OCI-LY7 (cell line): ENCODE measurements at regions not wholly inside any gene's neighbourhood (a gene's known extent, or its start where the extent isn't known, plus 50 kb on each side); places are given as distances from the start of the nearest gene placed in this dataset.

Source experiments
- BruUV-seq: library from RNA; stranded (reverse); fragments of 400-500 nt; replicated peaks from 2 replicates; lab custom pipeline; 2021; lab: Mats Ljungman, UMichigan
- CTCF ChIA-PET: fragments of 300-600 bp; sonication (Branson Sonifier 250); formaldehyde crosslinking; loops from one replicate; lab custom pipeline; 2022; ENCODE audit warnings: antibody characterized with exemption; ENCODE audit not compliant: unreplicated experiment; lab: Charles Lee
- POLR2A ChIA-PET: fragments of 300-600 bp; sonication (Branson Sonifier 250); formaldehyde crosslinking; loops from one replicate; lab custom pipeline; 2022; ENCODE audit warnings: antibody characterized with exemption; lab: Charles Lee
- DNase-seq: peaks from one replicate; pipeline ENCODE4 v3.0.0-alpha.2; 2015; ENCODE audit warnings: low spot score
- H2AFZ ChIP-seq: fragments of 200-600 bp; sonication (generic), shearing (Covaris generic); 2 replicates; pipeline ENCODE4 v1.6.1; 2014; ENCODE audit warnings: mild to moderate bottlenecking, antibody characterized with exemption, low read length, moderate library complexity
- H3K27ac ChIP-seq: fragments of 200-600 bp; sonication (generic); 2 replicates; pipeline ENCODE4 v1.5.1; 2014; ENCODE audit warnings: mixed run types, low read depth, mild to moderate bottlenecking, moderate library complexity, low read length, inconsistent platforms; ENCODE audit not compliant: poor library complexity, severe bottlenecking
- H3K36me3 ChIP-seq: fragments of 200-600 bp; sonication (generic); 2 replicates; pipeline ENCODE4 v1.6.1; 2014; ENCODE audit warnings: mild to moderate bottlenecking, antibody characterized with exemption, low read length, moderate library complexity, mixed read lengths; ENCODE audit not compliant: insufficient read depth
- H3K4me1 ChIP-seq: fragments of 200-600 bp; sonication (generic); 2 replicates; pipeline ENCODE4 v1.5.1; 2014; ENCODE audit warnings: mild to moderate bottlenecking, low read length; ENCODE audit not compliant: insufficient read depth, poor library complexity, severe bottlenecking
- H3K4me2 ChIP-seq: fragments of 200-600 bp; sonication (generic); 2 replicates; pipeline ENCODE4 v1.6.1; 2014; ENCODE audit warnings: mild to moderate bottlenecking, low read length
- H3K4me3 ChIP-seq: fragments of 200-600 bp; sonication (generic); 2 replicates; pipeline ENCODE4 v1.5.1; 2014; ENCODE audit warnings: mild to moderate bottlenecking, low read depth, low read length; ENCODE audit not compliant: poor library complexity, severe bottlenecking
- H3K79me2 ChIP-seq: fragments of 200-600 bp; sonication (generic); 2 replicates; pipeline ENCODE4 v1.6.1; 2016; ENCODE audit warnings: low read depth, mild to moderate bottlenecking, low read length, moderate library complexity, mixed read lengths; ENCODE audit not compliant: insufficient read depth
- H3K9me2 ChIP-seq: fragments of 200-600 bp; sonication (generic); 2 replicates; pipeline ENCODE4 v1.6.1; 2016; ENCODE audit warnings: mild to moderate bottlenecking, low read length, mixed read lengths; ENCODE audit not compliant: insufficient read depth
- H3K9me3 ChIP-seq: fragments of 200-600 bp; sonication (generic); 2 replicates; pipeline ENCODE4 v1.6.1; 2014; ENCODE audit warnings: mild to moderate bottlenecking, mixed run types, low read length, mixed read lengths
- H4K20me1 ChIP-seq: fragments of 200-600 bp; sonication (generic); 2 replicates; pipeline ENCODE4 v1.6.1; 2014; ENCODE audit warnings: mild to moderate bottlenecking, antibody characterized with exemption, low read length, moderate library complexity, mixed read lengths; ENCODE audit not compliant: insufficient read depth
- EZH2phosphoT487 ChIP-seq: fragments of 200-600 bp; sonication (generic); IDR thresholded peaks from 2 replicates; pipeline ENCODE4 v1.6.1; 2018; ENCODE audit warnings: low read depth, borderline replicate concordance, mild to moderate bottlenecking, mixed run types, antibody characterized with exemption, low read length, moderate library complexity, mixed read lengths
- intact Hi-C: fragments of 100-400 bp; cut with micrococcal nuclease; formaldehyde crosslinking; loops from one replicate; pipeline ENCODE4 v1.10.0; 2022; ENCODE audit not compliant: unreplicated experiment
- TF ChIP-seq, protein P1 (sequence below): fragments of 200-600 bp; sonication (generic); conservative IDR thresholded peaks from 2 replicates; pipeline ENCODE4 v1.5.1; 2014; ENCODE audit warnings: mild to moderate bottlenecking, antibody characterized with exemption, low read length, moderate library complexity, mixed read lengths

DNA sequence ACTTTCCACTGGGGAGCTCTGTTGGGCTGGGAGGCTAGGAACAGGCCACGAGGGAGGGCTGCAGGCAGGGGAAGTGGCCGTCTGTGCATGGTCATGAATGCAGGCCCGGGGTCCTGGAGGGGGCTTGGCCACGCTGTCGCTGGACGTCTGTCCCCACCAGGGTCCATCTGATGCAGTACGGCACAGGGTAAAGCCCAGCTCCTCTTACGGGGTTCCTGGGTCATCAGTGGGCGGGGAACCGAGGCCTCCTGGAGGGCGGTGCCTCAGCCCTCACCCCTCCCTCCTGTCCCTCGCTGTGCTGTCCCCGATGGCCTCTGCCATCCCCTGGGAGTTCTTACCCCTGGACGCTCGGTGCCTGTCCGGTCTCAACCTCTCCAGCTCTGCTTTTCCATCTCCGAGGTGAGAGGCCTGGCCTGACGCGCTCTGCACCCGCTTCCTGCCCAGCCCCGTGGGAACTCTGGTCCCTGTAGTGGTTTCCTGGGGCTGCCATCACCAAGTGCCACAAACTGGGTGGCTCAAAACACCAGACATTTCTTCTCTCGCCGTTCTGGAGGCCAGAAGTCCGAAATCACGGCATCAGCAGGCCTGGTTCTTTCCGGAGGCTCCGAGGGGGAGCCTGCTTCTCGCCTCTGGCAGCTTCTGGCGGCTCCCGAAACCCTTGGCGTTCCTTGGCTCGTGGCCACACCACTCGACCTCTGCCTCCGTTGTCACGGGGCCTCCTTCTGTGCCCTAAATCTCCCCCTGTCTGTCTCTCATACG lies 182.8 kb downstream of the SEC14L1 start:
- Histone ChIP-seq H3K9me3 (no peaks in the 10 kb centered on the region), H3K4me1 (peaks cover 98% of the 10 kb centered on the region), H3K4me2 (peak overlapping the region; percentile 93), H3K79me2 (peaks cover 22% of the 10 kb centered on the region; the same call in 1 of the 2 replicates), H3K36me3 (no peaks in the 10 kb centered on the region), H2AFZ (peak overlapping the region; percentile 32; the same call in 1 of the 2 replicates), H3K27ac (peak overlapping the region; percentile 85), H4K20me1 (no peaks in the 10 kb centered on the region), H3K4me3 (peak overlapping the region; percentile 68), H3K9me2 (no peaks in the 10 kb centered on the region)
- POLR2A ChIA-PET: interaction anchor here (0.6 to 1.9 kb wide), 10 partner anchors 9 to 482 kb away, joined by 3 to 13 read pairs (median 3); no protein-coding TSS in a partner anchor
- CTCF ChIA-PET: interaction anchor here (1.0 to 1.4 kb wide), 3 partner anchors 15 to 106 kb away, joined by 3 to 8 read pairs (median 4); no protein-coding TSS in a partner anchor
- no peak for TF ChIP-seq EZH2phosphoT487
- TF ChIP-seq, protein P1, sequence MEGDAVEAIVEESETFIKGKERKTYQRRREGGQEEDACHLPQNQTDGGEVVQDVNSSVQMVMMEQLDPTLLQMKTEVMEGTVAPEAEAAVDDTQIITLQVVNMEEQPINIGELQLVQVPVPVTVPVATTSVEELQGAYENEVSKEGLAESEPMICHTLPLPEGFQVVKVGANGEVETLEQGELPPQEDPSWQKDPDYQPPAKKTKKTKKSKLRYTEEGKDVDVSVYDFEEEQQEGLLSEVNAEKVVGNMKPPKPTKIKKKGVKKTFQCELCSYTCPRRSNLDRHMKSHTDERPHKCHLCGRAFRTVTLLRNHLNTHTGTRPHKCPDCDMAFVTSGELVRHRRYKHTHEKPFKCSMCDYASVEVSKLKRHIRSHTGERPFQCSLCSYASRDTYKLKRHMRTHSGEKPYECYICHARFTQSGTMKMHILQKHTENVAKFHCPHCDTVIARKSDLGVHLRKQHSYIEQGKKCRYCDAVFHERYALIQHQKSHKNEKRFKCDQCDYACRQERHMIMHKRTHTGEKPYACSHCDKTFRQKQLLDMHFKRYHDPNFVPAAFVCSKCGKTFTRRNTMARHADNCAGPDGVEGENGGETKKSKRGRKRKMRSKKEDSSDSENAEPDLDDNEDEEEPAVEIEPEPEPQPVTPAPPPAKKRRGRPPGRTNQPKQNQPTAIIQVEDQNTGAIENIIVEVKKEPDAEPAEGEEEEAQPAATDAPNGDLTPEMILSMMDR: no peak
- peak; percentile 87 for DNase-seq
- intact Hi-C loops: loop anchor here (2.0 to 10.0 kb wide), 3 partner anchors 43 to 541 kb away; no protein-coding TSS in a partner anchor
- TSS peak; percentile 65 for BruUV-seq

- Histone ChIP-seq H3K9me3 (no peaks in the 10 kb centered on the region), H3K27ac (peak overlapping the region; percentile 85), H3K4me2 (peak overlapping the region; percentile 93), H3K4me3 (peak overlapping the region; percentile 68), H3K79me2 (peaks cover 22% of the 10 kb centered on the region; the same call in 1 of the 2 replicates), H3K36me3 (no peaks in the 10 kb centered on the region), H3K4me1 (peaks cover 98% of the 10 kb centered on the region), H4K20me1 (no peaks in the 10 kb centered on the region), H2AFZ (peak overlapping the region; percentile 32; the same call in 1 of the 2 replicates), H3K9me2 (no peaks in the 10 kb centered on the region)
- no peak for TF ChIP-seq EZH2phosphoT487
- TF ChIP-seq, protein P1: no peak
- ChIA-PET CTCF (no interaction called here), POLR2A (interaction anchor here (0.6 to 1.9 kb wide), 4 partner anchors 9 to 482 kb away, joined by 3 to 13 read pairs (median 4); no protein-coding TSS in a partner anchor)
- peak; percentile 37 for DNase-seq
- intact Hi-C loops: loop anchor here (10.0 kb wide), 1 partner anchor 541 kb away; no protein-coding TSS in a partner anchor
- no TSS peak for BruUV-seq
These were observed 183.5 kb downstream of the SEC14L1 start for GRCh38 chr17:77324227-77324626.
